Loucy (cell line): ENCODE measurements at regions not wholly inside any gene's neighbourhood (a gene's known extent, or its start where the extent isn't known, plus 50 kb on each side); places are given as distances from the start of the nearest gene placed in this dataset.

Source experiments
- H2AFZ ChIP-seq: fragments of 200-600 bp; sonication (generic); 2 replicates; pipeline ENCODE4 v1.6.0; 2016; ENCODE audit warnings: antibody characterized with exemption, mild to moderate bottlenecking, low read length, moderate library complexity
- H3F3A ChIP-seq: fragments of 200-600 bp; 2 replicates; pipeline ENCODE4 v1.6.0; 2016; ENCODE audit warnings: antibody characterized with exemption, low read depth, mild to moderate bottlenecking
- H3K27me3 ChIP-seq: fragments of 200-600 bp; sonication (generic); 2 replicates; pipeline ENCODE4 v1.6.1; 2014; ENCODE audit warnings: low read length, mild to moderate bottlenecking; ENCODE audit not compliant: insufficient read depth, poor library complexity, severe bottlenecking
- H3K36me3 ChIP-seq: fragments of 200-600 bp; sonication (generic); 2 replicates; pipeline ENCODE4 v1.6.1; 2016; ENCODE audit warnings: low read length; ENCODE audit not compliant: insufficient read depth
- H3K4me1 ChIP-seq: fragments of 200-600 bp; sonication (generic); 2 replicates; pipeline ENCODE4 v1.5.1; 2014; ENCODE audit warnings: low read length, mild to moderate bottlenecking; ENCODE audit not compliant: insufficient read depth, poor library complexity, severe bottlenecking
- H3K4me2 ChIP-seq: fragments of 200-600 bp; sonication (generic); 2 replicates; pipeline ENCODE4 v1.6.0; 2014; ENCODE audit warnings: antibody characterized with exemption, low read length, low read depth, mild to moderate bottlenecking; ENCODE audit not compliant: poor library complexity, severe bottlenecking
- H3K4me3 ChIP-seq: fragments of 200-600 bp; sonication (generic); 2 replicates; pipeline ENCODE4 v1.5.1; 2014; ENCODE audit warnings: low read length, mild to moderate bottlenecking, mixed read lengths; ENCODE audit not compliant: poor library complexity, severe bottlenecking
- H3K79me2 ChIP-seq: fragments of 200-600 bp; sonication (generic); 2 replicates; pipeline ENCODE4 v1.6.1; 2014; ENCODE audit warnings: low read length; ENCODE audit not compliant: insufficient read depth
- H3K9ac ChIP-seq: fragments of 200-600 bp; sonication (generic); 2 replicates; pipeline ENCODE4 v1.6.0; 2014; ENCODE audit warnings: mild to moderate bottlenecking, low read depth, low read length, moderate library complexity; ENCODE audit not compliant: poor library complexity, severe bottlenecking
- H3K9me2 ChIP-seq: fragments of 200-600 bp; sonication (generic); replicated peaks from 2 replicates; pipeline ENCODE4 v1.6.1; 2016; ENCODE audit warnings: low read depth, low read length, mixed read lengths
- H3K9me3 ChIP-seq: fragments of 200-600 bp; sonication (generic); 2 replicates; pipeline ENCODE4 v1.6.1; 2014; ENCODE audit warnings: mild to moderate bottlenecking, antibody characterized with exemption, low read length, low read depth; ENCODE audit not compliant: insufficient read depth
- H4K20me1 ChIP-seq: fragments of 200-600 bp; sonication (generic); 2 replicates; pipeline ENCODE4 v1.6.0; 2014; ENCODE audit warnings: antibody characterized with exemption, low read length, mild to moderate bottlenecking; ENCODE audit not compliant: insufficient read depth, poor library complexity, severe bottlenecking
- EZH2phosphoT487 ChIP-seq: fragments of 200-600 bp; IDR thresholded peaks from 2 replicates; pipeline ENCODE4 v1.6.1; 2018; ENCODE audit warnings: antibody characterized with exemption, mild to moderate bottlenecking, moderate library complexity, borderline replicate concordance
- TF ChIP-seq, protein P1 (sequence below): fragments of 200-600 bp; sonication (generic); conservative IDR thresholded peaks from 2 replicates; pipeline ENCODE4 v1.5.1; 2014; ENCODE audit warnings: mild to moderate bottlenecking, antibody characterized with exemption, low read length

DNA sequence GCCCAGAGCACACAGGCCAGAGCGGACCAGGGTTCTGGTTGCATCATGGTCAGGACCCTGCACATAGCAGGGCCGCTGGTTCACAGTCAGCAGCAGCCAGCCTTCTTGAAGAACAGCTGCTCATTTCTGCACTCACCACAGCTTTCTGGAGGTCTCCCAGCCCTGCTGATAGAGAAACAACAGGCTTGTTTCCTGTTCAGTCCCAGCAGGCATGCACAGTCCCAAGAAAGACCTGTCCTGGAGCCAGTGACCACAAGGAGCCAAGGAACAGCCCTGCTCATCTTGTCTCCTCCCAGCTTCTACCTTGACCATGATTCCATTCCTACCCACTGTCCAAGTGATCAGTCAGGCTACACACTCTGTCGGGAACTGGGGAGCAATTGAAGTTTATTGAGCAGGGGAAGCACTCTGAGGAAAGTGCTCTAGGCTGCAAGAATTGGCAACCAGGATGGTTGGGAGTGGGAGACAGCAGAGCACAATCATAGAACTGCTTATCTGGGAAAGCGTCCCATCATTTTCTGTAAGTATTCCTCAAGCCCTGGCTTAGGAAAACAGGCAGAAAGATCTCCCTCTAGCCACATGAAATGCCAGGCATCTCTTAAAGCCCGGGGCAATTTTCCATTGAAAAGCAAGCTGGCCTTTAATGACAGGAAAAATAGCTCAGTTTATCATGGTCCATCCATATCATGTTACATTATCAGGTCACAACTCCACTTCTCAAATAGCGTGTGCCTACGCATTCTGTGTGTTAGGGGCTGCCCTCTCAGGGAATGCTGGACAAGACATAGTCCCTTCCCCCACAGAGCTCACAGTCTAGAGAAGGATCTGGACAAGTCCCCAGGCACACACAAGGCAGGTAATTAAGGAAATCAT is 155.4 kb upstream of the FOXF1 start:
- Histone ChIP-seq H3K27me3 (no peaks in the 10 kb centered on the region), H3K79me2 (no peaks in the 10 kb centered on the region), H3K9ac (no peak overlapping the region), H3K36me3 (no peaks in the 10 kb centered on the region), H2AFZ (no peak overlapping the region), H3K9me3 (no peaks in the 10 kb centered on the region; the same call in 1 of the 2 replicates), H3K4me2 (no peak overlapping the region), H3F3A (no peaks in the 10 kb centered on the region), H3K9me2 (no peaks in the 10 kb centered on the region), H3K4me3 (no peak overlapping the region), H4K20me1 (no peaks in the 10 kb centered on the region), H3K4me1 (no peaks in the 10 kb centered on the region)
- TF ChIP-seq, protein P1, sequence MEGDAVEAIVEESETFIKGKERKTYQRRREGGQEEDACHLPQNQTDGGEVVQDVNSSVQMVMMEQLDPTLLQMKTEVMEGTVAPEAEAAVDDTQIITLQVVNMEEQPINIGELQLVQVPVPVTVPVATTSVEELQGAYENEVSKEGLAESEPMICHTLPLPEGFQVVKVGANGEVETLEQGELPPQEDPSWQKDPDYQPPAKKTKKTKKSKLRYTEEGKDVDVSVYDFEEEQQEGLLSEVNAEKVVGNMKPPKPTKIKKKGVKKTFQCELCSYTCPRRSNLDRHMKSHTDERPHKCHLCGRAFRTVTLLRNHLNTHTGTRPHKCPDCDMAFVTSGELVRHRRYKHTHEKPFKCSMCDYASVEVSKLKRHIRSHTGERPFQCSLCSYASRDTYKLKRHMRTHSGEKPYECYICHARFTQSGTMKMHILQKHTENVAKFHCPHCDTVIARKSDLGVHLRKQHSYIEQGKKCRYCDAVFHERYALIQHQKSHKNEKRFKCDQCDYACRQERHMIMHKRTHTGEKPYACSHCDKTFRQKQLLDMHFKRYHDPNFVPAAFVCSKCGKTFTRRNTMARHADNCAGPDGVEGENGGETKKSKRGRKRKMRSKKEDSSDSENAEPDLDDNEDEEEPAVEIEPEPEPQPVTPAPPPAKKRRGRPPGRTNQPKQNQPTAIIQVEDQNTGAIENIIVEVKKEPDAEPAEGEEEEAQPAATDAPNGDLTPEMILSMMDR, result no peak
- TF ChIP-seq EZH2phosphoT487, result no peak

DNA sequence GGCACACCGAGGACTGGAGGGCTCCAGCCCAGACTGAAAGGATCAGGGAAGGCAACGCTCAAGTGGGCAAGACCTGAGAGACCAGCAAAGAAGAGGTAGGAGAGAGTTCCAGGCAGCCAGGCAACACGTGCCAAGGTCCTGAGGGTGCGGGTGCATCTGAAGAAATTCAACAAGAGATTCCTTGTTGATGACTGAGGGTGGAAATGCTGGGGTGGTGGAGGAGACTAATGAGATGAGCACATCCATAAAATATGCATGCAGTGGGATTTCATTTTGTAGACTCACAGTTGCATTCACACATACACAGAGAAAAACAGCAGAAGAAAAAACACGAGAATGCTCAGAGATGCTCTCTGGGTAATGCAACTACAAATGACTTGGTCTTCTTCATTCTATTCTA is 154.8 kb upstream of the FOXF1 start:
- Histone ChIP-seq H3K9me2 (no peaks in the 10 kb centered on the region), H3K27me3 (no peaks in the 10 kb centered on the region), H4K20me1 (no peaks in the 10 kb centered on the region), H3F3A (no peaks in the 10 kb centered on the region), H3K79me2 (no peaks in the 10 kb centered on the region), H2AFZ (no peak overlapping the region), H3K9ac (no peak overlapping the region), H3K4me2 (no peak overlapping the region), H3K36me3 (no peaks in the 10 kb centered on the region), H3K4me1 (no peaks in the 10 kb centered on the region), H3K9me3 (no peaks in the 10 kb centered on the region; the same call in 1 of the 2 replicates), H3K4me3 (no peak overlapping the region)
- no peak for TF ChIP-seq EZH2phosphoT487
- TF ChIP-seq, protein P1, result no peak

DNA sequence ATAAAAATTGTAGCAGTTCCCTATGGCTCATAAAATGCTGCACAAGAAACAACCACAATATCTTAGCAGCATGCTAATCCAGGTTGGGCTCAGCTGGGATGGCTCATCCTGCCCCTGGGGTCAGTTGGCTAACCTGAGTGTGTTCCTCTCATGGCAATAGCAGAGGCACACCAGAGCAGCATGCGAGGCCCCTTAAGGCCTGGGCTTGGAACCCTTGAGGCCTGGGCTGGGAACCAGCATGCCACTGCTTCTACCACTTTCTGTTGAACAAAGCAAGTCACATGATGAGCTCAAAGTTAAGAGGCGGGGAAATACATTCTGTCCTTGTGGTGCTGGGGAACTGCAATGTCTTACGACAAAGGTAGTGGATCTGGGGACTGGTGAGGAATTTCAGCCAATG is 154.4 kb upstream of the FOXF1 start:
- Histone ChIP-seq H3K9me3 (no peaks in the 10 kb centered on the region; the same call in 1 of the 2 replicates), H3K9ac (no peak overlapping the region), H3K9me2 (no peaks in the 10 kb centered on the region), H3F3A (no peaks in the 10 kb centered on the region), H3K4me1 (no peaks in the 10 kb centered on the region), H2AFZ (no peak overlapping the region), H3K4me3 (no peak overlapping the region), H3K27me3 (no peaks in the 10 kb centered on the region), H3K79me2 (no peaks in the 10 kb centered on the region), H3K36me3 (no peaks in the 10 kb centered on the region), H3K4me2 (no peak overlapping the region), H4K20me1 (no peaks in the 10 kb centered on the region)
- TF ChIP-seq EZH2phosphoT487, result no peak
- TF ChIP-seq, protein P1, result no peak
